Esophagus muscularis mucosa (tissue), 4 donors: ENCODE measurements at regions not wholly inside any gene's neighbourhood (a gene's known extent, or its start where the extent isn't known, plus 50 kb on each side); places are given as distances from the start of the nearest gene placed in this dataset.

Experiments used
- EP300 ChIP-seq: sonication (generic); formaldehyde crosslinking; IDR thresholded peaks from one replicate; pipeline ENCODE4 v1.6.1; 2017; ENCODE audit warnings: antibody characterized with exemption
- POLR2A ChIP-seq: fragments of 450-650 bp; IDR thresholded peaks from one replicate; pipeline ENCODE4 v1.6.1; 2017; ENCODE audit warnings: antibody characterized with exemption, moderate library complexity, mild to moderate bottlenecking, low read depth
- POLR2AphosphoS5 ChIP-seq, 2 donors: sonication (generic); formaldehyde crosslinking; IDR thresholded peaks; one replicate each; pipeline ENCODE4 v1.6.1; 2017; ENCODE audit warnings: antibody characterized with exemption in 2 of 2
- TF ChIP-seq, protein P1 (sequence below), 3 experiments: fragments of 200-600 bp in 2 of 3; fragments of 450-650 bp in 1 of 3; sonication (generic) in 2 of 3; IDR thresholded peaks; one replicate each; pipeline ENCODE4 v1.5.1; 2017 to 2019; ENCODE audit warnings: antibody characterized with exemption in 3 of 3, mild to moderate bottlenecking in 2 of 3, moderate library complexity in 1 of 3

DNA sequence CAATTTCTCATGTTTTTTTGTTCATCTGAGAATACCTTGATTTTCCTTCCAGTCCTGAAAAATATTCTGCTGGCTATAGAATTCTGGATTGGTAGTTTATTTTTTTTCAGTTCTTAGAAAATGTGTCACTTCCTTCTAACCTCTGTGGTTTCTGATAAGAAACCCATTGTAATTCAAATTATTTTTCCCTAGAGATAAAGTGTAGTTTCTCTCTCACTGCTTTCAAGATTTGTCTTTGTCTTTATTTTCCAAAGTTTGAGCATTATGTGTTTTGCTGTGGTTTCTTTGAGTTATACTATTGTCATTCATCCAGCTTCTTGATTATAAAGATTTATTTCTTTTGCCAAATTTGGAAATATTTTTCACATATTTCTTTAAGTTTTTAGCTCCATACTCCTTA is 324.0 kb upstream of the SPRY2 start:
- no peak for TF ChIP-seq POLR2A
- TF ChIP-seq, protein P1, sequence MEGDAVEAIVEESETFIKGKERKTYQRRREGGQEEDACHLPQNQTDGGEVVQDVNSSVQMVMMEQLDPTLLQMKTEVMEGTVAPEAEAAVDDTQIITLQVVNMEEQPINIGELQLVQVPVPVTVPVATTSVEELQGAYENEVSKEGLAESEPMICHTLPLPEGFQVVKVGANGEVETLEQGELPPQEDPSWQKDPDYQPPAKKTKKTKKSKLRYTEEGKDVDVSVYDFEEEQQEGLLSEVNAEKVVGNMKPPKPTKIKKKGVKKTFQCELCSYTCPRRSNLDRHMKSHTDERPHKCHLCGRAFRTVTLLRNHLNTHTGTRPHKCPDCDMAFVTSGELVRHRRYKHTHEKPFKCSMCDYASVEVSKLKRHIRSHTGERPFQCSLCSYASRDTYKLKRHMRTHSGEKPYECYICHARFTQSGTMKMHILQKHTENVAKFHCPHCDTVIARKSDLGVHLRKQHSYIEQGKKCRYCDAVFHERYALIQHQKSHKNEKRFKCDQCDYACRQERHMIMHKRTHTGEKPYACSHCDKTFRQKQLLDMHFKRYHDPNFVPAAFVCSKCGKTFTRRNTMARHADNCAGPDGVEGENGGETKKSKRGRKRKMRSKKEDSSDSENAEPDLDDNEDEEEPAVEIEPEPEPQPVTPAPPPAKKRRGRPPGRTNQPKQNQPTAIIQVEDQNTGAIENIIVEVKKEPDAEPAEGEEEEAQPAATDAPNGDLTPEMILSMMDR (IDR thresholded peaks at IDR 0.05), result no peak
- TF ChIP-seq POLR2AphosphoS5 (IDR thresholded peaks at IDR 0.05), result no peak
- no peak for TF ChIP-seq EP300
